ENCODE measurements at regions not wholly inside any gene's neighbourhood (a gene's known extent, or its start where the extent isn't known, plus 50 kb on each side); places are given as distances from the start of the nearest gene placed in this dataset.
"Not testable (repeated sequence)": the region's sequence is repeated elsewhere in the genome, so short reads cannot be mapped to it uniquely, and the experiment has no call there.

- in situ Hi-C loops (cut with MboI; ENCODE audit: low pct_unique_long_range_greater_than_20kb, low sequenced_read_pairs) = no loop called here
- no peak for DNase-seq
Observed at GRCh38 chr6:116982401-116982800, 105.4 kb downstream of the RFX6 start.

- no peak for DNase-seq
- in situ Hi-C loops (cut with MboI; ENCODE audit: low pct_unique_long_range_greater_than_20kb, low sequenced_read_pairs) = no loop called here
Observed at GRCh38 chr6:116983375-116983774, 106.3 kb downstream of the RFX6 start.

- in situ Hi-C loops (cut with MboI; ENCODE audit: low pct_unique_long_range_greater_than_20kb, low sequenced_read_pairs) = no loop called here
- no peak for DNase-seq
Observed at GRCh38 chr6:116986819-116987218, 109.8 kb downstream of the RFX6 start.

- no peak for DNase-seq
- in situ Hi-C loops (cut with MboI; ENCODE audit: low pct_unique_long_range_greater_than_20kb, low sequenced_read_pairs) = no loop called here
Observed at GRCh38 chr6:116990679-116991078, 113.6 kb downstream of the RFX6 start.

- in situ Hi-C loops (cut with MboI; ENCODE audit: low pct_unique_long_range_greater_than_20kb, low sequenced_read_pairs) = no loop called here
- no peak for DNase-seq
Observed at GRCh38 chr6:116992546-116992945, 115.5 kb downstream of the RFX6 start.

GRCh38 chr6:116994447-116994846, 117.4 kb downstream of the RFX6 start:
- DNase-seq = no peak
- in situ Hi-C loops (cut with MboI; ENCODE audit: low pct_unique_long_range_greater_than_20kb, low sequenced_read_pairs) = no loop called here

- in situ Hi-C loops (cut with MboI; ENCODE audit: low pct_unique_long_range_greater_than_20kb, low sequenced_read_pairs) = no loop called here
- DNase-seq = no peak
Observed at GRCh38 chr6:116996842-116997241, 119.8 kb downstream of the RFX6 start.

- in situ Hi-C loops (cut with MboI; ENCODE audit: low pct_unique_long_range_greater_than_20kb, low sequenced_read_pairs) = no loop called here
Observed at GRCh38 chr6:116997496-116997895, 120.5 kb downstream of the RFX6 start.

GRCh38 chr6:117007659-117008058, 130.6 kb downstream of the RFX6 start:
- no peak for DNase-seq
- in situ Hi-C loops (cut with MboI; ENCODE audit: low pct_unique_long_range_greater_than_20kb, low sequenced_read_pairs) = no loop called here

More at GRCh38 chr6:116997496-116997895, 120.5 kb downstream of the RFX6 start:
- no peak for DNase-seq

GRCh38 chr6:117008618-117009017, 131.6 kb downstream of the RFX6 start:
- in situ Hi-C loops (cut with MboI; ENCODE audit: low pct_unique_long_range_greater_than_20kb, low sequenced_read_pairs) = no loop called here
- DNase-seq = no peak

- in situ Hi-C loops (cut with MboI; ENCODE audit: low pct_unique_long_range_greater_than_20kb, low sequenced_read_pairs); DNase-seq: not testable (repeated sequence)
Observed at GRCh38 chr6:117014641-117015473, 137.8 kb downstream of the RFX6 start.

- DNase-seq; in situ Hi-C loops (cut with MboI; ENCODE audit: low pct_unique_long_range_greater_than_20kb, low sequenced_read_pairs): not testable (repeated sequence)
Observed at GRCh38 chr6:117015474-117015804, 138.4 kb downstream of the RFX6 start.

GRCh38 chr6:117018771-117019170, 141.7 kb downstream of the RFX6 start:
- DNase-seq = no peak
- in situ Hi-C loops (cut with MboI; ENCODE audit: low pct_unique_long_range_greater_than_20kb, low sequenced_read_pairs) = no loop called here

GRCh38 chr6:117022774-117023173, 145.7 kb downstream of the RFX6 start:
- DNase-seq = no peak
- in situ Hi-C loops (cut with MboI; ENCODE audit: low pct_unique_long_range_greater_than_20kb, low sequenced_read_pairs) = no loop called here

GRCh38 chr6:117025310-117025709, 148.3 kb downstream of the RFX6 start:
- no peak for DNase-seq
- in situ Hi-C loops (cut with MboI; ENCODE audit: low pct_unique_long_range_greater_than_20kb, low sequenced_read_pairs) = no loop called here

GRCh38 chr6:117028256-117028655, 151.2 kb downstream of the RFX6 start:
- in situ Hi-C loops (cut with MboI; ENCODE audit: low pct_unique_long_range_greater_than_20kb, low sequenced_read_pairs) = no loop called here
- no peak for DNase-seq

- no peak for DNase-seq
- in situ Hi-C loops (cut with MboI; ENCODE audit: low pct_unique_long_range_greater_than_20kb, low sequenced_read_pairs) = no loop called here
Observed at GRCh38 chr6:117034547-117034946, 157.5 kb downstream of the RFX6 start.

GRCh38 chr6:117034971-117035370, 157.9 kb downstream of the RFX6 start:
- in situ Hi-C loops (cut with MboI; ENCODE audit: low pct_unique_long_range_greater_than_20kb, low sequenced_read_pairs) = no loop called here
- DNase-seq = no peak

GRCh38 chr6:117050301-117050700, 173.3 kb downstream of the RFX6 start:
- in situ Hi-C loops (cut with MboI; ENCODE audit: low pct_unique_long_range_greater_than_20kb, low sequenced_read_pairs) = no loop called here
- no peak for DNase-seq

- DNase-seq = no peak
- in situ Hi-C loops (cut with MboI; ENCODE audit: low pct_unique_long_range_greater_than_20kb, low sequenced_read_pairs) = no loop called here
Observed at GRCh38 chr6:117072134-117072533, 193.2 kb upstream of the VGLL2 start.

GRCh38 chr6:117072781-117073180, 192.6 kb upstream of the VGLL2 start:
- DNase-seq = no peak
- in situ Hi-C loops (cut with MboI; ENCODE audit: low pct_unique_long_range_greater_than_20kb, low sequenced_read_pairs) = no loop called here

Data from KBM-7 (cell line).